A673 (cell line): ENCODE measurements at regions not wholly inside any gene's neighbourhood (a gene's known extent, or its start where the extent isn't known, plus 50 kb on each side); places are given as distances from the start of the nearest gene placed in this dataset.

Source experiments
- EZH2 ChIP-seq: fragments of 200-600 bp; sonication (generic); IDR thresholded peaks from 2 replicates; pipeline ENCODE4 v1.6.1; 2017; ENCODE audit warnings: borderline replicate concordance, low read depth, mild to moderate bottlenecking, mixed read lengths, antibody characterized with exemption, low read length; ENCODE audit not compliant: poor library complexity, severe bottlenecking
- TF ChIP-seq, protein P1 (sequence below): fragments of 300-800, 200-600 bp; sonication (generic); conservative IDR thresholded peaks from 2 replicates; pipeline ENCODE4 v1.5.1; 2017; ENCODE audit warnings: low read depth, mild to moderate bottlenecking, antibody characterized with exemption, low read length, moderate library complexity, mixed read lengths

DNA sequence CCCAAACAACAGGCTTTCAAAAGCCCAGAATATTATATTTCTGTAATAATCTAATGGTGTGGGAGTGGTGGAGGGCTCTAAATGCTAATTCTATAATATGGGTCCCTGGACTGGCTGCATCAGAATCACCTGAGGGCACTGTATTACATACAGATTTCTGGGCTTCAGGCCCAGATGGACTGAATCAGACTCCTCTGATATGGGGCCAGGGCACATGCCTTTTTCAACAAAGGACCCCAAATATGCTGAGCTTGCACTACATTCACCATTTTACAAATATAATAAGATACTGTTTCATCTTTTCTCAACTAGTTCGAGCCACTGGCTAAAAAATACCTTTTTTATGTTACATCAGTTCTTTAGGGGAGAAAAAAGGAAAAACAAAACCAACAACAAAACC is 309.7 kb downstream of the MAP2K6 start:
- TF ChIP-seq, protein P1, sequence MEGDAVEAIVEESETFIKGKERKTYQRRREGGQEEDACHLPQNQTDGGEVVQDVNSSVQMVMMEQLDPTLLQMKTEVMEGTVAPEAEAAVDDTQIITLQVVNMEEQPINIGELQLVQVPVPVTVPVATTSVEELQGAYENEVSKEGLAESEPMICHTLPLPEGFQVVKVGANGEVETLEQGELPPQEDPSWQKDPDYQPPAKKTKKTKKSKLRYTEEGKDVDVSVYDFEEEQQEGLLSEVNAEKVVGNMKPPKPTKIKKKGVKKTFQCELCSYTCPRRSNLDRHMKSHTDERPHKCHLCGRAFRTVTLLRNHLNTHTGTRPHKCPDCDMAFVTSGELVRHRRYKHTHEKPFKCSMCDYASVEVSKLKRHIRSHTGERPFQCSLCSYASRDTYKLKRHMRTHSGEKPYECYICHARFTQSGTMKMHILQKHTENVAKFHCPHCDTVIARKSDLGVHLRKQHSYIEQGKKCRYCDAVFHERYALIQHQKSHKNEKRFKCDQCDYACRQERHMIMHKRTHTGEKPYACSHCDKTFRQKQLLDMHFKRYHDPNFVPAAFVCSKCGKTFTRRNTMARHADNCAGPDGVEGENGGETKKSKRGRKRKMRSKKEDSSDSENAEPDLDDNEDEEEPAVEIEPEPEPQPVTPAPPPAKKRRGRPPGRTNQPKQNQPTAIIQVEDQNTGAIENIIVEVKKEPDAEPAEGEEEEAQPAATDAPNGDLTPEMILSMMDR = no peak
- TF ChIP-seq EZH2 = no peak
